Activated CD8-positive, alpha-beta T cell treated with anti-CD3 and anti-CD28 coated beads for 36 hours (primary cell): ENCODE measurements at regions not wholly inside any gene's neighbourhood (a gene's known extent, or its start where the extent isn't known, plus 50 kb on each side); places are given as distances from the start of the nearest gene placed in this dataset.
"Not testable (repeated sequence)": the region's sequence is repeated elsewhere in the genome, so short reads cannot be mapped to it uniquely, and the experiment has no call there.

Experiments
- ATAC-seq: fragments of 200-7000 bp; cut with Tn5 transposase; one replicate; pipeline ENCODE4 v1.10.0; 2021; ENCODE audit warnings: mild to moderate bottlenecking, moderate library complexity
- CTCF ChIA-PET: fragments of 350-600 bp; sonication (Branson Sonifier 250); formaldehyde crosslinking; loops from one replicate; lab custom pipeline; 2021; ENCODE audit warnings: antibody characterized with exemption; lab: Charles Lee
- POLR2A ChIA-PET: fragments of 350-600 bp; sonication (Branson Sonifier 250); formaldehyde crosslinking; loops from one replicate; lab custom pipeline; 2021; ENCODE audit warnings: antibody characterized with exemption; lab: Charles Lee
- DNase-seq: peaks from one replicate; pipeline ENCODE4 v3.0.0-alpha.2; 2020
- H3K27ac Mint-ChIP-seq: one replicate; pipeline ENCODE4 v1.8.0; 2021; ENCODE audit warnings: mild to moderate bottlenecking, mixed read lengths
- H3K27me3 Mint-ChIP-seq: one replicate; pipeline ENCODE4 v1.8.0; 2021; ENCODE audit warnings: mixed read lengths
- H3K36me3 Mint-ChIP-seq: one replicate; pipeline ENCODE4 v1.8.0; 2021; ENCODE audit warnings: low read depth, mixed read lengths
- H3K4me1 Mint-ChIP-seq: one replicate; pipeline ENCODE4 v1.8.0; 2021; ENCODE audit warnings: low read depth, mixed read lengths
- H3K4me3 Mint-ChIP-seq: one replicate; pipeline ENCODE4 v1.8.0; 2021; ENCODE audit warnings: mild to moderate bottlenecking, moderate library complexity, mixed read lengths
- H3K9me3 Mint-ChIP-seq: one replicate; pipeline ENCODE4 v1.8.0; 2021; ENCODE audit warnings: mixed read lengths
- intact Hi-C: fragments of 100-400 bp; cut with micrococcal nuclease; formaldehyde crosslinking; loops from one replicate; pipeline ENCODE4 v1.10.0; 2022

DNA sequence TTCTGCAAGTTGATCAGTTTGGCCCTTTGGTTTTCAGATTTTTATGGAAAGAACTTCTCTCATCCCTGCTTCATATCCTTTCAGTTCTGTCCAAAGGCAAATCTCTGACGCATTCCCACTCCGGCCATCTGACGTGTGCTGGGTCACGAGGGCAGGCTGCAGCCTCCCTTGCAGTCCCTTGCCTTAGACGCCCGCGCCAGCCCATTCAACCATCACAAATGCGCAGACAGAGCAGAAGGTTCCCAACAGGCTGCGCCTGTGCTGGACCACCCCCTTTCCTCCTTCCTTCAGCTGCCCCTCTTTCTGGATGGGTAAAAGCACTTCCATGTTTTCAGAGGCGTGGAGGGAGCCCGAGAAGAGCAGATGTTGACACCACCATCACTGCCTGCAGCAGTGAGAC lies 144.2 kb downstream of the BCL2L11 start:
- POLR2A ChIA-PET, H3K36me3 Mint-ChIP-seq, intact Hi-C loops, H3K27ac Mint-ChIP-seq, CTCF ChIA-PET, DNase-seq, H3K4me3 Mint-ChIP-seq, ATAC-seq, H3K9me3 Mint-ChIP-seq, H3K27me3 Mint-ChIP-seq, H3K4me1 Mint-ChIP-seq: not testable (repeated sequence)

DNA sequence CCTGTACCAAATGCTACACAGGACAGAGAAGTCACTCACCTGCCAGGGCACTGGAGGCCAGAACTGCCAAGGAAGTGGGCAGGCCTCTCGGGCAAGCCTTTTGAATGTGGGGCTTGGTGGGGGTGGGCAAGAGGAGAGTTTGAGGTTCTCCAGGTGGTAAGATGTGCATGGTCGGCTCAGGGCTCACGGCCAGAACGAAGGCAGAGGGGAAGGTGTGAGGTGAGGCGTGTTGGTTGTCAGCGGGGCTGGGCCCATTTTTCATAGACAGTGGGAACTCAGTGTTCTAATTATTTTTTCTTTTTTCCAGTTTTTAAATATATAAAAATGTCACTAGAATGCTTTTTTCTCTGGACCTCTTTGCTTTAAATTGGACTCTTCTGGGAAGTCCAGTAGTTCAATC lies 145.8 kb downstream of the BCL2L11 start:
- ATAC-seq, DNase-seq, H3K4me1 Mint-ChIP-seq, CTCF ChIA-PET, intact Hi-C loops, H3K36me3 Mint-ChIP-seq, H3K27me3 Mint-ChIP-seq, H3K4me3 Mint-ChIP-seq, H3K27ac Mint-ChIP-seq, POLR2A ChIA-PET, H3K9me3 Mint-ChIP-seq: not testable (repeated sequence)

DNA sequence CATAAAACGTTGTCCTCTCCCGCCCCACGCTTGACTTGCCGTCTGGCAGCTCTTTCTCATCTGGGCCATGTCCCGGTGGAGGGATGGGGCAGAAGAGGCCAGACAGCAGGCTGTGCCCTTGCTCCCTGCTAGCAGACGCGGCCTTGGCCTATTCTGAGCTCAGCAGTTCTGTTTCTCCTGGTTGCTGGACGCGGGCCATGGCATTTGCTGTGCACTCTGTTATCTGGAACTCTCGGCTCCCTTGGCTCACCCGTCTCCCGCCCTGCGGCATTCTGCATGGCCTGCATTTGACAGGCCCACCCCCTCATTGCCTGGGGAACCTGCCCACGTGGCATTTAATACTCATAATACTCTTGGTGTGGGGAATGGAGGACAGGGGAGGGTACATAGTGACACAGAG lies 146.3 kb downstream of the BCL2L11 start:
- DNase-seq, ATAC-seq, POLR2A ChIA-PET, H3K4me1 Mint-ChIP-seq, H3K27ac Mint-ChIP-seq, CTCF ChIA-PET, H3K4me3 Mint-ChIP-seq, H3K27me3 Mint-ChIP-seq, H3K9me3 Mint-ChIP-seq, H3K36me3 Mint-ChIP-seq, intact Hi-C loops: not testable (repeated sequence)

DNA sequence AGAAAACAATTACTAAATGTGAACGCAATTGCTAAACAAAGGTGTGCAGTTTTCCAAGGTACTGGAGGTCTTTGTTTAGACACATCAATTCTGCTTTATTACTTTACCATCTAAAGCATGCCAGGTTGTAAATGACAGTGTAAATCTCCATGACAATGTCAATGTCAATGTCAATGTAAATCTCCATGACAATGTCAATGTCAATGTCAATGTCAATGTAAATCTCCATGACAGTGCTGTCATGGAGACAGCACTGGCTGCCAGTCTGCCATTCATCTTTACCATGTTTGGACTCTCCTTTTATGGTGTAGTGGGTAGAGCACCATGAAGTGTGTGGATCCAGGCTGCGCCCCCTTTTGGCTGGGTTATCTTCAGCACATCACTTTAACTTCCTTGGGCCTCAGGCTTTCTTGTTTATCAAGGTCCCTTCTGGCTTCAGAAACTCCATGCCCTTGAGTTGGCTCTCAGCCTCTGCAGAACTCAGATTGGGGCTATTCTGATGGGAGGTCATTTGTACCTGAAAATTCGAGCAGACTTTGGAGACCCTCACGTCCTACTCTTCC lies 149.1 kb downstream of the BCL2L11 start:
- DNase-seq, H3K36me3 Mint-ChIP-seq, ATAC-seq, H3K4me1 Mint-ChIP-seq, H3K9me3 Mint-ChIP-seq, H3K27ac Mint-ChIP-seq, POLR2A ChIA-PET, CTCF ChIA-PET, H3K4me3 Mint-ChIP-seq, H3K27me3 Mint-ChIP-seq, intact Hi-C loops: not testable (repeated sequence)

DNA sequence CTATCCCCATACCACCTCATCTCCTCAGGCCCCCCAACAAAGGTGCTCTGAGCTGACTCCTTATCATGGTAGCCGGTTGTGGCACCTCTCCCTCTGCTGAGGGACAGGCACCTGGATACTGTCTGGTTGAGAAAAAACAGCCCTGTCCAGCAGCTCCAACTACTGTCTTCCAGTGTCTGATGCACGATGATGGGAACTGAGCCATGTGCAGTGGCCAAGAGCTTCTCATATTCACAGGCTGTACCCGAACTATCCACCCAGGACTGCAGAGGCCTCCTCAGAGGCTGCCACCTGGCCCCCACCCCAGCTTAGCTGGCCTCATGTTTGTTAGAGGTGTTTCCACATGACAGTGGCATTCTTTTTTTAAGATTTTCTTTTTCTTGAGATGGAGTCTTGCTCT lies 149.9 kb downstream of the BCL2L11 start:
- H3K27ac Mint-ChIP-seq, CTCF ChIA-PET, H3K27me3 Mint-ChIP-seq, intact Hi-C loops, DNase-seq, H3K4me1 Mint-ChIP-seq, H3K36me3 Mint-ChIP-seq, ATAC-seq, H3K9me3 Mint-ChIP-seq, H3K4me3 Mint-ChIP-seq: not testable (repeated sequence)
- POLR2A ChIA-PET = interaction anchor here (0.6 kb wide), 1 partner anchor 18 kb away, joined by 3 read pairs; no protein-coding TSS in a partner anchor

DNA sequence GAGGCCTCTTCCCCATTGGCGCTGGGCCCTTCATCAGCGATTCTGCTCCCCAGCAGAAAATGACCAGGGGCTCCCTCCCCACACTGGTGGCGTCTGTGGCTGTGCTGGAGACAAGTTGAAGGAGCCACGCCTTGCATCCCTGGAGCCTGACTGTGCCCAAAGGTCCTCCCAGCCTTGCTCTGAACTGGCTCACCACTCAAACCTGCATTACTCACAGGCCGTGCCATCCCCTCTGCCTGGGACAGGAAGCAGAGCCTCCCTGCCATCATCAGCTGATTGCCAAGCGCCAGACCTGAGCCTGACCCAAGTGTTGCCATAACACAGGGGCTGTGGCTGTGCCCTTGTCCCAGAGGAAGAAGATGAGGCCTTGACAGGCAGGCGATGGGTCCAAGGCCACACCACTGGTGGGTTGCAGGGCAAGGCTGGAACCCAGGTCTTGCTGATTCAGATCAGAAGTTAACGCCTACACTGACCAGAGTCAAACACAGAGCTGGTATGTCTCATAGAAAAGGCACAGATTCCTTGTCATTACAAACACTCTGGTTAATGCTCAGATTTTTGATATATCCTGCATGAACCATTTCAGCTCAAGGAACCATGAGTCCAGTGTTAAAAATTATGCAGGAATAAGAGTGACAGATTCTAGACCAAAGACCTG lies 151.1 kb downstream of the BCL2L11 start:
- H3K4me3 Mint-ChIP-seq, POLR2A ChIA-PET, H3K9me3 Mint-ChIP-seq, H3K27me3 Mint-ChIP-seq, CTCF ChIA-PET, intact Hi-C loops, H3K27ac Mint-ChIP-seq, H3K36me3 Mint-ChIP-seq, DNase-seq, H3K4me1 Mint-ChIP-seq: not testable (repeated sequence)
- ATAC-seq = peak; percentile 65

DNA sequence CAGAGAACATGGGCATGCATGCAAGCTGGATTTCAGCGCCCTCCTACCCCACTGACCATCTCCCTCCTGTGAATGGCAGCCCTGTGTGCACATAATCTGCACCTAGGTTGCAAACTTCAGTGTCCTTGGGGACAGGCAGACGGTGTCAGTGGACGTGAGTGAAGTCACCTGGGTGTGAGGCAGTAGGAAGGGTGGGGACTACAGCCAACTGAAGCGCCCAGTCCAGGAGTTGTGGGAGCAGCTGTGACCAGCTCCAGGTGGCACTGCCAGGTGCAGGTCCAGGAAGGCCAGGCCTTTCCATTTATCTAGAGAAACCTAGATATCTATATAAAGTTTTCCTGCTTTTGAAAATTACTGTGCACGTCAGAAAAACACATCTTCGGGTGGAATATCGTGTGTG lies 152.3 kb downstream of the BCL2L11 start:
- intact Hi-C loops, CTCF ChIA-PET, H3K4me1 Mint-ChIP-seq, H3K9me3 Mint-ChIP-seq, H3K27ac Mint-ChIP-seq, H3K27me3 Mint-ChIP-seq, H3K36me3 Mint-ChIP-seq, ATAC-seq, DNase-seq, POLR2A ChIA-PET, H3K4me3 Mint-ChIP-seq: not testable (repeated sequence)

DNA sequence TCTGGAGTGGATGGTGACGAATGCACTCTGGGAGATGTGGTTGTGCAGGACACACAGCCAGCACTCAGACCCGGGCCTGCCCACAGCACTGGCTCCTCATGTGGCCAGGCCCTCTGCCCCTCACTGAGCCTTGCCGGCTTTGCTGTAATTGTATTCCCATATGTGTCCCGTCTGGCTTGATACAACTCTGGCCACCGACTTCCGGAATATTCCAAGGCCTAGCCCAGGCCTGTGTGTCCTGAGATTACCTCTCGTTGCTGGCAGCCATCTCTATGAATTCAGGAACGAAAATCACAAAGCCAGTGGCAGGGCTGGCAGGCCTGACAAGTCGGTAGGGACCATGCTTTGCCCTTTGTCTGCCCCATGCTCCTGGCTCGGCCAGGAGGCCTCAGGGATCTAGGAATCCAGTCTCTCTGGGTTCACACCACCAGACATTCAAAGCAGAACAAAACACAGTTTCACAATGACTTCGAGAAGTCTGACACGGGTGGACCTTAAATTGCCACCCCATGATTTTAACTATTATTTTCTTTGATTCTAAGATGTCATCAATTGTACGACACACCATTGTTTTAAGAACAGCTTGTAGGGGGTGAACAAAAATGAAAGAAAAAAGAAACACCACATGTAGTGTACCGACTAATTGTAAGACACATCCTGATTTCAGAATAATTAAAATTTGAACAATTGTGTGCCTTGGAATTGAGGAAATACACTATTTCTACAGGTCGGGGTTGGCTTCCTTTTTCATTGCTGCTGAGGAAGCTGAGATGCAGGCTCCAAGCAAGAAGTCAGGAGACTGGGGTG lies 154.5 kb downstream of the BCL2L11 start:
- H3K36me3 Mint-ChIP-seq, CTCF ChIA-PET, H3K27me3 Mint-ChIP-seq, intact Hi-C loops, H3K9me3 Mint-ChIP-seq, H3K27ac Mint-ChIP-seq, POLR2A ChIA-PET, H3K4me1 Mint-ChIP-seq, H3K4me3 Mint-ChIP-seq, ATAC-seq, DNase-seq: not testable (repeated sequence)

DNA sequence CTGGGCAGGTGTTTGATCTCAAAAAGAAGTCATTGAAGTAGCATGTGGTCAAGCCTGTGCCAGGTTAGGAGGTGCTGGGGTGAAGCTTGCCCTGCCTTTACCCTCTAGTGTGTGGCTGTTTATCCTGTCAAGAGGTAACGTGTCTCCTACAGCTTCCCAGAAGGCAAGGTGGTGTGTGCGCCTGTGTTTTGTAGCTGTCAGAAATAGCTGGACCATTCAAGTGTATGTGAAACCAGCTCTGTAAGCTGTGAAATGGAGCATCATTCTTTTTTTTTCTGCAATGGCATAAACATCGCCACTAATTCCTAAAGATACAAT lies 155.1 kb downstream of the BCL2L11 start:
- H3K4me3 Mint-ChIP-seq, intact Hi-C loops, H3K36me3 Mint-ChIP-seq, H3K9me3 Mint-ChIP-seq, H3K27ac Mint-ChIP-seq, DNase-seq, CTCF ChIA-PET, POLR2A ChIA-PET, ATAC-seq, H3K4me1 Mint-ChIP-seq, H3K27me3 Mint-ChIP-seq: not testable (repeated sequence)

DNA sequence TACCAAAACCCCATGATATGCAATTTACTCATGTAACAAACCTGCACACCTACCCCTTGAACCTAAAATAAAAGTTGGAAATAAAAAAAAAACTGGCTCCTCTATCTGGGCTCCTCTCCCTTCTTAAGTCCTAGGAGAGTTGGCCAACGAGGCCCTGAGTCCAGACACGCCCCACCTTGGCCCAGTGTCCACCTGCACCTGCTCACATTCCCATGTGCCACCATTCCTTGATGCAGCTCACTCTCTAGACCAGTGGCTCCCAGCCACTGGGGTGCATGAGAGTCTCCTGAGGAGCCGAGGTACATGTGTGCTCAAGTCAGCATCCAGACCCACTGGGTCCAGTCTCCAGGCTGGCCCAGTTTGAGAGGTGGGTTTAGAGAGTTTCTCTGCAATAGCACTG lies 157.4 kb downstream of the BCL2L11 start:
- H3K36me3 Mint-ChIP-seq, H3K27me3 Mint-ChIP-seq, intact Hi-C loops, ATAC-seq, DNase-seq, H3K4me3 Mint-ChIP-seq, CTCF ChIA-PET, H3K27ac Mint-ChIP-seq, H3K9me3 Mint-ChIP-seq, POLR2A ChIA-PET, H3K4me1 Mint-ChIP-seq: not testable (repeated sequence)

DNA sequence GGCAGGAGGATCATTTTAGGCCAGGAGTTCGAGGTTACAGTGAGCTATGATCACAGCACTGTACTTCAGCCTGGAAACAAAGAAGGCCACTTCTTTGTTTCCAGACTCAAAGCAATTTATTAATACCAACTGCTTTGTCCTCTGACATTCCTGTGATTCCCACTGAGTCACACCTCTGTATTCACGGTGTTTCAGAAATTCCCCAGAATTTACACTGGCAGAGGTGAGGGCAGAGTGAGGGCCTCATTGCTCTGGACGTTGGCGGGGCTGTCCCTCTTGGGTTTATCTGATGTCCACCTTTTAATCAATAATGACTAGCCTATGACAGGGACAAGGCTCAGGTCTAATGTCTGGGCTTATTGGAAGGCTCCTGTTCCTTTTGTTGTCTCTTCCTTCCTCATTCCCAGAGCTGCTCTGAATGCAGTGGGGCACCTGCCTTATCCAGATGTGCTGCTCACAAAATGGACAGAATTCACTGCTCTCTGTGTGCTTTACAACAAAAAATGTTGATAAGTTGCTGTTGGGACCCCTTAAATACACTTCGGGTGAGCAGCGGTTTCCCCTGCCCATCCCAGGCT lies 160.1 kb downstream of the BCL2L11 start:
- intact Hi-C loops, H3K27ac Mint-ChIP-seq, H3K27me3 Mint-ChIP-seq, H3K9me3 Mint-ChIP-seq, H3K4me3 Mint-ChIP-seq, POLR2A ChIA-PET, H3K36me3 Mint-ChIP-seq, H3K4me1 Mint-ChIP-seq, CTCF ChIA-PET, DNase-seq, ATAC-seq: not testable (repeated sequence)

DNA sequence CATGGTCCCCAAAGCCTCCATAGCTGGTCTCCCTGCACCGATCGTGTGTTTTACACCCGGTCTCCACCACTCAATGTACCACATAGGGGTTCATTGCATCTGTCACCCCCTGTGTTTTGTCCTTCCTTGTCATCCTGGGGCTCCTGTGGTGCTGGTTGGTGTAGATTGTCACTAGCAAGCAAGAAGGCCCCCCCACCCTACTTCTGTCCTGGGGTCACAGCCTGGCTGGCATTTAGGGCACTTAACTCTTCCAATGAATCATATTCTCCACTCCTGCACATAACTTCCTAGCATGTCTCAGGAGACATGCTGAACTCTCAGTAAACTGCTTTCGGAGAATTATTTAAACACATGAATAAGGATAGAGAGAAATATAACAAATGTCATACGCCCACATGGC lies 161.4 kb downstream of the BCL2L11 start:
- peak; percentile 55 for ATAC-seq

More for the DNA sequence above, 161.4 kb downstream of the BCL2L11 start:
- DNase-seq, H3K9me3 Mint-ChIP-seq, H3K27me3 Mint-ChIP-seq, H3K27ac Mint-ChIP-seq, POLR2A ChIA-PET, H3K4me1 Mint-ChIP-seq, H3K36me3 Mint-ChIP-seq, CTCF ChIA-PET, H3K4me3 Mint-ChIP-seq, intact Hi-C loops: not testable (repeated sequence)
